HG03280 (cell line): ENCODE measurements at regions not wholly inside any gene's neighbourhood (a gene's known extent, or its start where the extent isn't known, plus 50 kb on each side); places are given as distances from the start of the nearest gene placed in this dataset.

ENCODE experiments used
- ATAC-seq: cut with Tn5 transposase; IDR thresholded peaks from one replicate; pipeline ENCODE4 v1.9.1; 2021; ENCODE audit warnings: mild to moderate bottlenecking, moderate library complexity; ENCODE audit not compliant: unreplicated experiment

DNA sequence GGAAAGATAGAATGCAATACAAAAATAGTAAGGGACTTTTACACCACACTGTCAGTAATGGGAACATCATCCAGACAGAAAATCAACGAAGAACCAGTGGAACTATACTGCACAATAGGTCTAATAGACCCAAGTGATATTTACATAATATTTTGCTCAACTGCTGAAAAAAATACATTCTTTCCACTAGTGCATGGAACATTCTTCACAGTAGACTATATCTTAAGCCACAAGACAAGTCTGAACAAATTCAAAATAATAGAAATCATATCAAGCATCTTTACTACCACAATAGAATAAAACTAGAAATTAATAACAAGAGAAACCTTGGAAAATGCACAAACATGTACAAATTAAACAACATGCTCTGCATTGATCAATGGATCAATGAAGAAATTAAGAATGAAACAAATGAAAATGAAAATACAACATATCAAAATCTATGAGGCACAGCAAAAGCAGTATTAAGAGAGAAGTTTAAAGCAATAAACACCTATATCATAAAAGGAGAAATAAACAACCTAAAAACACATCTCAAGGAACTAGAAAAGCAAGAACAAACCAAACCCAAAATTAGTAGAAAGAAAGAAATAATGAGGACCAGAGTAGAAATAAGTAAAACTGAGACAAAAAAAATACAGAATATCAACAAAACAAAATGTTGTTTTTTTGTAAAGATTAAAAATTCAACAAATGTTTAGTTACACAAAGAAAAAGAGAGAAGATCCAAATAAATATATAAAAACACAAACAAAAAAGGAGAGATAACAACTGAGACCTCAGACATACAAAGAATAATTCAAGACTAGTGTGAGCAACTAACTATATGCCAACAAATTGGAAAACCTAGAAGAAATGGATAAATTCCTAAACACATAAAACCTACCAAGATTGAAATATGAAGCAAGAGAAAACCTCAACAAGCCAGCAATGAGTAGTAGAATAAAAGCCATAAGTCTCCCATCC is 51.5 kb upstream of the ANTXR2 start:
- no peak for ATAC-seq
